ENCODE measurements at regions not wholly inside any gene's neighbourhood (a gene's known extent, or its start where the extent isn't known, plus 50 kb on each side); places are given as distances from the start of the nearest gene placed in this dataset.

GRCh38 chr13:106815545-106815944 is 247.6 kb upstream of the ARGLU1 start:
- TF ChIP-seq CTCF (tag by site-specific recombination; IDR thresholded peaks at IDR 0.05) (no peak), REST (tag by site-specific recombination; IDR thresholded peaks at IDR 0.05) (no peak), ZBTB20 (tag by site-specific recombination; IDR thresholded peaks at IDR 0.05) (no peak), ZNF266 (tag by site-specific recombination; IDR thresholded peaks at IDR 0.05; ENCODE audit: low read depth) (no peak), SETDB1 (IDR thresholded peaks at IDR 0.05; ENCODE audit: insufficient read length, low read length) (no peak), ZNF24 (tag by site-specific recombination; IDR thresholded peaks at IDR 0.05) (no peak), ZNF768 (tag by site-specific recombination; IDR thresholded peaks at IDR 0.05) (no peak), AEBP2 (tag by site-specific recombination; IDR thresholded peaks at IDR 0.05; ENCODE audit: borderline replicate concordance) (no peak), GLI2 (tag by site-specific recombination; IDR thresholded peaks at IDR 0.05; ENCODE audit: borderline replicate concordance, low read depth) (no peak), OVOL3 (tag by site-specific recombination; IDR thresholded peaks at IDR 0.05) (no peak)
